HEK293 (cell line): ENCODE measurements at regions not wholly inside any gene's neighbourhood (a gene's known extent, or its start where the extent isn't known, plus 50 kb on each side); places are given as distances from the start of the nearest gene placed in this dataset.

Source experiments
- CTCF ChIP-seq: fragments of 450-650 bp; formaldehyde crosslinking; IDR thresholded peaks from 2 replicates; pipeline ENCODE4 v1.5.1; 2016; ENCODE audit warnings: missing biosample characterization, missing genetic modification characterization
- ZNF629 ChIP-seq: fragments of 450-650 bp; formaldehyde crosslinking; IDR thresholded peaks from 2 replicates; pipeline ENCODE4 v1.5.1; 2017; ENCODE audit warnings: missing biosample characterization, missing genetic modification characterization

- TF ChIP-seq CTCF (tag by site-specific recombination) (no peak), ZNF629 (tag by site-specific recombination) (no peak)
Measured at GRCh38 chr6:10140136-10140535, 274.7 kb downstream of the TFAP2A start.
